ENCODE measurements at regions not wholly inside any gene's neighbourhood (a gene's known extent, or its start where the extent isn't known, plus 50 kb on each side); places are given as distances from the start of the nearest gene placed in this dataset.
A peak's percentile ranks its signal among the peaks of the same experiment; 100 is the strongest.

- TF ChIP-seq CTCF (conservative IDR thresholded peaks at IDR 0.05) (peak; percentile 58), EZH2 (IDR thresholded peaks at IDR 0.05; ENCODE audit: low read depth) (no peak)
These were observed 183.4 kb upstream of the CDH7 start for GRCh38 chr18:65567372-65567771.

Data from PC-9 (cell line).